ENCODE measurements at regions not wholly inside any gene's neighbourhood (a gene's known extent, or its start where the extent isn't known, plus 50 kb on each side); places are given as distances from the start of the nearest gene placed in this dataset.
"Not testable (repeated sequence)": the region's sequence is repeated elsewhere in the genome, so short reads cannot be mapped to it uniquely, and the experiment has no call there.

- DNase-seq, result no peak
Observed at GRCh38 chr11:25327656-25328055, 830.8 kb downstream of the LUZP2 start.

- DNase-seq, result no peak
Observed at GRCh38 chr11:25339281-25339680, 842.4 kb downstream of the LUZP2 start.

- no peak for DNase-seq
Observed at GRCh38 chr11:25349537-25349936, 852.7 kb downstream of the LUZP2 start.

- no peak for DNase-seq
Observed at GRCh38 chr11:25350899-25351803, 854.3 kb downstream of the LUZP2 start.

GRCh38 chr11:25357133-25357532 is 860.3 kb downstream of the LUZP2 start:
- no peak for DNase-seq

GRCh38 chr11:25377466-25377865 is 880.6 kb downstream of the LUZP2 start:
- DNase-seq, result no peak

GRCh38 chr11:25396847-25397246 is 900.0 kb downstream of the LUZP2 start:
- no peak for DNase-seq

- DNase-seq, result no peak
Observed at GRCh38 chr11:25408146-25408545, 911.3 kb downstream of the LUZP2 start.

- DNase-seq, result no peak
Observed at GRCh38 chr11:25415793-25416192, 916.1 kb upstream of the ANO3 start.

GRCh38 chr11:25423436-25424199 is 908.3 kb upstream of the ANO3 start:
- no peak for DNase-seq

- no peak for DNase-seq
Observed at GRCh38 chr11:25432376-25432775, 899.6 kb upstream of the ANO3 start.

- no peak for DNase-seq
Observed at GRCh38 chr11:25435197-25435596, 896.7 kb upstream of the ANO3 start.

- DNase-seq, result no peak
Observed at GRCh38 chr11:25436326-25436725, 895.6 kb upstream of the ANO3 start.

GRCh38 chr11:25441421-25441820 is 890.5 kb upstream of the ANO3 start:
- DNase-seq, result no peak

GRCh38 chr11:25449091-25449490 is 882.8 kb upstream of the ANO3 start:
- DNase-seq, result no peak

- DNase-seq, result no peak
Observed at GRCh38 chr11:25453471-25453870, 878.5 kb upstream of the ANO3 start.

GRCh38 chr11:25456211-25456610 is 875.7 kb upstream of the ANO3 start:
- DNase-seq, result no peak

GRCh38 chr11:25483915-25484635 is 847.9 kb upstream of the ANO3 start:
- no peak for DNase-seq

- no peak for DNase-seq
Observed at GRCh38 chr11:25485315-25485714, 846.6 kb upstream of the ANO3 start.

GRCh38 chr11:25486338-25486737 is 845.6 kb upstream of the ANO3 start:
- not testable (repeated sequence) for DNase-seq

- not testable (repeated sequence) for DNase-seq
Observed at GRCh38 chr11:25488176-25488575, 843.8 kb upstream of the ANO3 start.

GRCh38 chr11:25501426-25501825 is 830.5 kb upstream of the ANO3 start:
- DNase-seq, result not testable (repeated sequence)

GRCh38 chr11:25515576-25515975 is 816.4 kb upstream of the ANO3 start:
- no peak for DNase-seq
